ENCODE measurements at regions not wholly inside any gene's neighbourhood (a gene's known extent, or its start where the extent isn't known, plus 50 kb on each side); places are given as distances from the start of the nearest gene placed in this dataset.

DNA sequence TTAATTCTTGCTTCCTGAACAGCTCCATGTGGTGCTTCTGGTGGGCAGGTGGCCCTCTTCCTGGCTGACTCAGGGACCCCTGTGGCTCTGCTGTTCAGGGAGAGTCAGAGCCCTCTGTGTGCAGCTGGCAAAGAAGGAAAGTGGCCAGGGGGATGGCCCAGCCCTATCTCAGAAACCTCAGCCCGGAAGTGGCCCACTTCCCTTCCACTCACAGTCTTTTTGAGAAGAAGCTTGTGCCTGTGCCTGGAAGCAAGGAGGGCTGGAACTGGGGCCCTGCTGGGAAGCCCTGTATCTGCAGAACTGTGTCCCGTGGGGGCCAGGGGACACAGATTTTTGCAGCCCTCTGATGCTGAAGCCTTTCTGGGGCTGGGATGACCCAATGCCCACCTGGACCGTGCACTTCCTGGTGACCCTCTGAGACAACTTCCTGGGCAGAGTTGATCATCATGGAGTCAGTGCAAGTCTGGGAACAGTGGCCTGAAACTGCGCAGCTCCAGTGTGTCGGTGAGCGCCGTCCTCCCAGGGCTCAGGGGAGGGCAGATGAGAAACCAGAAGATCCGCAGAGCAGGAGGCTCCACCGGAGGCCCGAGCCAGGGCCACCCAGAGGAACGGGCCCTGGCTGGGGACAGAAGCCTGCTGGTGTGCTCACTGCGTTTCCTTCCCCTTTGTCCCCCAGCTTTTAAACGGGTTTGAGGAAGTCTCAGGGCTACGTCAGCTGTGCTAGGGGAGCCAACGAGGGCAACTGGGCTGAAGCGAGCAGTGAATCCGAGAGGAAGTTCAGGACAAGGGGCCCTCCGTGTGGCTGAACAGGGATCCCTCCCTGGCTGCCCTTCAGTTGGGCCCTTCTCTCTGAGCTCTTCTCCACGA, 217.4 kb upstream of the RTL1 start:
- DNase-seq, result no peak

DNA sequence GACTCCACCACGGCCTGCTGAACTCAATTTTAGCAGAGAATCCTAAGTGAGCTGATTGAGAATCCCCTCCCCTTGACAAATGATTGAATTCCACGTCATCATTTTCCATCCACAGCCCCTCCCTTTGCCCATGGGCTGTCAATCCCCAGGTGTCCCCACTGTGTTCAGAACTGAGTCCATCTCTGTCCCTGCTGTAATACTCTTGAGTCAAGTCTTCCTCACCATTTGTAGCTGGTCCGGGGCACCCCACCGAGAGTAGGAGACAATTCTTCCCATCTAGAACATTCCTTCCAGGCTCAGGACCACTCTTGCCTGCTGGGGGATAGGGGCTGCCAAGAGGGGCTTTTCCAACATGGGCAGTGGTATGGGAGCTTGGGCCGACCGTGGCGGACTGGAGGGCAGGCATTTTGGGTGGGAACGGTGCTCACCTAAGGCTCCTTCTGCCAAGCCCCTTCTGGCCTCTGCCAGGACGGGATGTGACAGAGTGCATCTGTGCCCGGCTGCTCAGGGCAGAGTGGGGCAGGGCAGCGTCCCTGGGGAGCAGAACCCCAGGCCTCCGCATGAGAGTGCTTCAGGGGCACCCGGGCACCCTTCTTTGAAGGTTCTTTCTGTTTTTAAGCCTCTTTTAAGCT, 218.1 kb upstream of the RTL1 start:
- DNase-seq, result no peak

DNA sequence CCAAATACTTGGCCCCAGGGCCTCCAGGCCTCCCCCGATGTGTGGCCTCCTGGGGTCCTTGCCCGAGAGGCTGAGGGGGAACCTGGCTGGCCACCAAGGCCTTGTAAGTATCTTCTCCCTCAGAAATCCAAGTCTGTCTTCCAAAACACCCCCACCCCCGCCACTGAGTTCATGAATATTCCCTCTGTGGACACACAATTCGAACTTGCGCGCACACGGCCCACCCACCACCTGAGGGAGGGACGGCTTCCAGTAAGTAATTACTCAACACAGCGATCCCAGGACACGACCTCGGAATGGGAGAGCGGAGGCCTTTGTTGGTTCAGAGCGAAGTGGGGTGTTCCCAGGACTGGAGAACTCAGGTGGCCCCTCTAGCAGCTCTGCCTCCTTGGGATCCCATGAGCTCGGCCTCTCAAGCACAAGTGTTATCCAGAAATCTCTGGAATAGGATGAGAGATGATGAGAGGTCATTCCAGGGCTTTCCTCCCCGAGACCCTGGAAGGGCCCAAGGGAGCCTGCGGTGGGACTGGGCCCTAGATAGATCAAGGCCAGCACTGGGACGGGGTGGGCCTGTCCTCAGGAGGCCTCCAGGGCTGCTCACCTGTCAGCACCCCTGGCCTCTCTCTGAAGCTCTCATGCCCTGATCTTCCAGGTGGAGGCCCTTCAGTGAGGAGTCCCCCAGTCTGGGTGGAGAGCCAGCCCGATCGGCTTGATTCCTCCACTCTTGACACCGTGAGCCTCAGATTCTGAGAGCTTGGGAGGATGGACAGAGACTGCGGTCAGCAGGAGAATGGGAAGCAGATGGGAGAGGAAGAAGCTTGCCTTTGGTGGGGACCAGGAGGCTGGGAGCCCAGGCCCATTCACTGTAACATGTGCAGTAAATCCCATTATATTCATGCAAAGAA, 219.0 kb upstream of the RTL1 start:
- no peak for DNase-seq

DNA sequence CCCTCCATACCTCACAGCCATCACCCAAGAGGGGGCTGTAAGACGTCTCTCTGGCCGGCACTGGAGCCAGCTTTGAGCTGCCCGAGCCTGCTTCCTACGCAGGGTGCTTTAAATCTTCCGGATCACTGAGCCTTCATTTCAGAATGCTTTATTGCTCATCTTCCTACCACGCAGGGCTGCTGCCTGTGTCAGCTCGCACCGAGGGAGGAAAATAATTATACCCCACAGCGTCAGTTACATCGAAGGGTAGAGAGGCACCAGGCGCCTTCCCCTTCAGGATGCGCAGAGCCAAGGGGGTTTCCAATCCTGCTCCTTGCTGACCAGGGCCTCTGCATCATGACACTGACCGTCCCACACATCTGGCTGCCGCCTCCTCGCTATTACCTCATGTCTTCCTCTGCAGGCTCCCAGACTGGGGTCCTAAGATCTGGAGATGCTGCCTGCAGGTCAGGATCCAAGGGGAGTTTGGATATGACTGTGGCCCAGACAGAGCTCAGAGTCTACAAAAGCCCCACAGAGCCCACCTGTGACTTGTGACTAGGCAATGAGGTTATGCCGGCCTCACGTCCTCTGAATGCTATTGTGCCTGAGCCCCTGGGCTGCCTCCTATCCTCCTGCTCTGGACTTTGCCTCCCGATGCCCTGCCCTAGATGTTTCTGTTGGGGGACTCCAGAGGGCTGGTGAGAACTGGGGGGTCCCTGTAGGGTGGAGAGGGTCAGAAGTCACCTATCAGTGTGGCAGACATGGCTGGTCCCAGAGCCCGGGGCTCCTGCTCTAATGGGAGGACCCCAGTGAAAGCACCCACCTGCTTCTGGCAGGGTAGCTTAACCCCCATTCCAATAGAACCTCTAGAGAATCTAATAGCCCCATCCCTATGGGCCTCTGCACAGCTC, 220.3 kb upstream of the RTL1 start:
- no peak for DNase-seq

DNA sequence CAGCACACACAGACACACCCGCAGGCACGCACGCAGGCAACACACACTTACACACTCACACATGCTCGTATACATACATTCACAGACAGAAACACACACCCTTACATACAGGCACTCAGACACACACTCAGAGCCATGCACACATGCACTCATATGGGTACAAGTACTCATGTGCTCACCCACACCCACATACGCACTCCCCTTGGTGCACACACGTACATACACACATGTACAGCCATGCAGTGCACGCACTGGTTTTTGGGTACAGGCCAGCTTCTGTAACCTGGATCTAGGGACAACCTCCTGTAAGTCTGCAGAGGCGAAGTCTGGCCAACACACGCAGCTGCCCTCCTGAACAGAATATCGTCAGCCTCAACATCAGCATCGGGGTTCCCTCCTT, 221.3 kb upstream of the RTL1 start:
- DNase-seq, result no peak

DNA sequence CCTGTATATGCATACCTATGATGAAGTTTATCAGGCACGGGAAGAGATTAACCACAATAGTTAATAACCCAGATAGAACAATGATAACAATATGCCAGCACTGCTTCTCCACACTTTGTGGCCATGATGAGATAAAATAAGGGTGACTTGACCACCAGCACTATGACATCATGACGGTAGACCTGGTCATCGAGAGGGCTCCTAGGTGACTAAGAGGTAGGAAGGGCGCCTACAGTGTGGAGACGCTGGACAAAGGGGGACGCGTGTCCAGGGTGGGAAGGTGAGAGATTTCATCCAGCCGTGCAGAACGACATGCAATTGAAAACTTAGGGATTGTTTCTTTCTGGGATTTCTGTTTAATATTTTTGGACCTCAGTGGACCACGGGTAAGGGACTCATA, 221.8 kb upstream of the RTL1 start:
- no peak for DNase-seq

DNA sequence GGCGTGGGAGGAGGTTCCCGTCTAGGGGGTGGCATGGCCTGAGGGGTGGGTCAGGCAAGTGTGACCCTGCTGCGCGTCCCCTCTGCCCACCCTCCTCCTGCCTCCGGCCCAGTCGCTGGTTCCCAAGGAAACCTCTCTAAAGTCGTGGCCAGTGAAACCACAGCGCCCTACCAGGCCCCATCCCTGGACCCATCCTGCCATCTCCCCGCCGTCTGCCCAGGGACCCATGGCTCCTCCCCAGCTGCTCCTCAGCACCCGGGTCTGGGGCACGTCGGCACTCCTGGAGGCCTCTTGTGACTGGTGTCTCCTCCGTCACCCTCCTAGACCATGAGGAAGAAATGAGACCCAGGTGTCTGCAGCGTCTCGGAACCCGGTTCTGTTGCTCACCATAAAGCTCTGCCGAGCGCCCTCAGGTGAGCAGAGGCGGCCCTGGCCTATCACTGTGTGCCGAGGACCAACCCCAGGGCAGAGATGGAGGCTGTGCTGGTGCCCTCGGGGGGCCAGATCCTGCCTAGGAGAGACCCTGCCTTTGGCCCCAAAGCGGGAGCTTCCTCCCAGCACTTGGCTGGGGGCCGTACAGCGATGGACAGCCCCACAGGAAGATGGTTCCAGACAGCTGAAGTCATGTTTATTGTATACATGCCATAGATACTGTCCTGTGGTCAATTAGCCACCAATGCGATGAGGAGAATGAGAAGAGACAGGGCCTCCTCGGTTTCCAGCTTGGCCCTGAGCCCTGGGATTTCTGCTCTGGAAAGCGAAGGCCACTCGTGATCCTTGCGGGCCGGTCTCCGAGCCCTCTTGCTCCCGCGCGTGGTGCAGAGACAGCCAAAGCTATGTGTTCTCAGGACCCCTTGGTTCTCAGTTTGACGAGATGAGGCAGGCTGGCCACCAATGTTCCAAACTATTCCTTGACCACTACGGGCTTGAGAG, 222.5 kb upstream of the RTL1 start:
- no peak for DNase-seq

DNA sequence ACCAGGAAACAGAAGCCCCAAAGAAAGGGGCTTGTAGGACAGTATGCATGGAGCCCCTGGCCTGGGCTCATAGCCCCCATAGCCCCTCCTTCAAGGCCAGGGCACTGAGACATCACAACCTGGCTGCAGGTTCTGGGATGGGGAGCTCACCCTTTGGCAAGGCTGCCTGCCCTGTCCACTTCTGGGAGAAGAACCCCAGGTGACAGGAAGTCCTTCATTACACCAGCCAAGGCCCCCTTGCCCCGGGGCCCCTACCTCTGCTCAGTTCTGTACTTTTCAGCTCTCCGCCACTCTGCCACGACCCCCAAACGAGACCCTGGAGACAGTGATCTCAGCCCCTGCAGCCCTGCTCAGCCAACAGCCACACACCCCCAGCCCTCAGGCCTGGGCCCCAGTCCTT, 223.2 kb upstream of the RTL1 start:
- DNase-seq, result no peak

DNA sequence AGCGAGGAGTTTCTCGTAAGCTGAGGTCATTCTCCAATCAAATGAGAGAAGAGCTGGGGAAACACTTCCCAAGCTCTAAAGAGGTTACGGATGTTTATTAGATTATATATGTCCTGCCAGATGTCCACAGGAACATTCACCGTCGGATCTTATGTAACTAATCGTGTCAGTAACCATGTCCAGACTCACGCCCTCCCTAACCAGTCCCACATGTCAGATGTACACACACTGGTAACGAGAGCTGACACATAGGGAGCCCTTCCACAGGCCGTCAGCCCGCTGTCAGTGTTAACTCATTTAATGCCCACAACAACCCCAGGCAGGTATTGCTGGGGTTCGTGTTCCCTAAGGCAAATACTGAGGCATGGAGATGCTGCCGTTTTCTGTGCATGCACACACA, 223.7 kb upstream of the RTL1 start:
- no peak for DNase-seq

DNA sequence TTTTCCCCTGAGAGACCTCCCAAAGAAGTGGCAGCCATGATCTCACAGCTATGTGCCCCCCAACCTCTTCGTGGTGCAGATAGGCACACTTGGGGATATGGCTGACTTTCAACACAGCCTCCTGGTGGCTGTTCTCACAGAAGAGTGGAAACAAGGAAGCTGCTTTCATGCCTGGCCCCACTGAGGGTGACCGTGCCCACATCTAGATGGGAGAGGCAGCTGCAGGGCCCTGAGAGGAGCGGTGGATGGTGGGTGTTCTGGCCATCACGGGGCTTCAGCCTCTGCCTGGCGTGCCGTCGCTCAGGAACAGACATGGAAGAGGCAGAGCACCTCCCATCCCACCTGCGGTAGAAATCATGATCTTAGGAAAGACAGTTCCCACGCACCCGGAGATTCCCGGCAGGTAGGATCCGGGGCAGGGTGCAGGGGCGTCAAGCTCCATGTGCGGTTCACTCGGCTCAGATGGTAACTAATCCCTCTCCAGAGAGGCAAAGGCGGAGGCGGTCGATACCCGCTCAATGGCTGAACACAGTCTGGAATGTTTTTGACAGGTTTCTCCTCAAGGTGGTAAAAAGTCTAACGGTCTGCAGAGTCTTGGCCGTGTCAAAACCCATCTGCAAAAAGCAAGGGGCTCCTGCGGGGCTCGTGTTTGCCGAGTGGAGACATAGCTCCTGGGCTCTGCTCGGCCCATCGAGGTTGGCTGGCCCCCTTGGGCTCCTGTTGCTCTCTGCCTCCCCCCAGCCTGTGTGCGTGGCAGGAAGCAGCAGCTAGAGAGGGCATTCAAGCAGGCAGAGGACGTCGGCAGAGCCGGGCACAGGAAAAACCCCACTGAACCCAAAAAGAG, 225.2 kb upstream of the RTL1 start:
- DNase-seq, result no peak

DNA sequence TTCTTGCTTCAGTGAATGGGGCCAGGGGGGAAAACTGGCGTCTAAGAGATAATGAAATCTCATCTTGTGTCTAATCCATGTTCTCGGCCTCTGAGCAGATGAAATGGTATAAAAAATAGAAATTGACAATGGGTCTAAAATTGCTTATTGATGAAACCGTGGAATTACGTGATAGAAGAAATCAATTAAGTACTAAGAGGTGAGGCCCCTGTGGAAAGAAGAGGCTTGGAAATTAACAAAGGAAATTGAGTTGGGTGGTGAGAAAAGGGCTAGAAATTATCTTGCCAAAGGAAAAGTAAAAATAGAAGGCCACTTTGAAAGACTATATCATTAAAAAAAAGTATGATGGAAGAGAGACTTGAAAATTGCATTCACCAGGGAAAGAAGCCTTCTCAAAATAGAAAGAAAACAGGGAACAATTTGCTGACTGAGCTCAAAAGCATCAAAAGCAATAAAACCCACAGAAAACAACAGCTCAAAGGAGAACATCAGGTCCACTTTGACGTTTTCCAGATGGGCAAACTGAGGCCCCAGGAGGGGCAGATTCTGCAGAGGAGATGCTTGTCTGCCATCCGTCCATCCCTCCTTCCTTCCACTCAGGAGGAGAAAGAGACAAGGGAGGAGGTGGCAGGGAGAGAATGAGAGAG, 226.1 kb upstream of the RTL1 start:
- no peak for DNase-seq

DNA sequence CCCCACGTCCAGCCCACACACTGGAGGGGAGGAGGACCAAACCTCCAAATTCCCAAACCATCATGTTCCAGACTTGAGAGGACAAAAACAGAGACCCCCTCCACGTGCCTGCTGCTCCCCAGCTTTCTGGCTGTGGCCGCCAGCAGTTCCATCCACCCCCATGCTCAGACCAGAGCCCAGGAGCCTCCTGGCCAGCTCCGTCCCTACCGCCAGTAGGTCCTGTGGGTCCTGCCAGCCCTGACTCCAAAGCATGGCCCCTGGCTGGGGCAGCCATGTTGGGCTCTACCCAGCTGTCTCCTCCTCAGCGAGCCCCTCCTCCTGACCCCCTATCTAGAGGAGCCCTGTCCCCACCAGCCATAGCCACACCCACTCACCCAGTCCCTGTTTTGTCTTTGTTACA, 227.3 kb upstream of the RTL1 start:
- no peak for DNase-seq

DNA sequence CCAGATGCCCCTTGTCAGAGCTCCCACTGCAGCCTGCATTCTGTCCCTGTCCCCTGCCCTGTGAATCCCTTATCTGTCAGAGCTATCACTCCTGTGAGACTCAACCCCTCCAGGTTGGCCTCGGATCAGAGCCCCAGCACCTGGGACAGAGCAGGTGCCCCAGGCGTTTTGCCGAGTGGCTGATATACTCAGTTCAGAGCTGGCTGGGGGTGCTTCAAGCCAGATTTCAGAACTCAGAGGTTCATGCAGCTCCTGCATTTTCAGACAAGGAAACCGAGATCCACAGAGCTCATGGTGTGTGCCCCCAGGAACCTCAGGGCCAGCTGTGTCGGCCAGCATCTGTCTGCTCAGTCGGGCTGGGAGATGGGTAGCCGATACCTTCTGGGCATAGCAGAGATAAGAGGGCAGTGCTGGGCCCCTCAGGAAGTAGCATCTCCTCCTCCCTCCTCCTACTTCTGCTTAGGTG, 228.0 kb upstream of the RTL1 start:
- DNase-seq, result no peak

DNA sequence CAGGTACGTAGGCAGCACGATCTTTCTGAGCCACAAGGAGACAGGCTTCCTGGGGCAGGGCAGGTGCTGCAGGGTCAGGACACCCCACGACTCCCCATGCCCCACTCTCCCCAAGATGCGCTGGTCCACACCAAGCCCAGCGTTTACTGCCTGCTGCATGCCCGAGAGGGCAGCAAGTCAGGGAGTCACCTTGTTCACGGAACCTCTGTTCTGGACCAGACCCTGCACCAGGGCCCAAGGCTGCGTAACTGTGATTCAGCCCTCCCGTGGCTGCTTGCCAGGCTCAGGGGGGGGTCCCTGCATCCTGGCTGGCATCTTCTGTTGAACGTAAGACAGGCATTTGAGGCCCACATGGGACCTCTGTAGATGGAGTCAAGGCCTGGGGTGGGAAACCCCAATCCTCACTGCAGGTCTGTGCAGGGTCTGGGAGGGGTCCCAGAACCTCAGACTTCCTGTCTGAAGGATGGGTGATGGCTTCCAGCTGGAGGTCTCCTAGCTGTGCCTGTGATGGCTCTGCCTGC, 228.6 kb upstream of the RTL1 start:
- DNase-seq, result no peak

DNA sequence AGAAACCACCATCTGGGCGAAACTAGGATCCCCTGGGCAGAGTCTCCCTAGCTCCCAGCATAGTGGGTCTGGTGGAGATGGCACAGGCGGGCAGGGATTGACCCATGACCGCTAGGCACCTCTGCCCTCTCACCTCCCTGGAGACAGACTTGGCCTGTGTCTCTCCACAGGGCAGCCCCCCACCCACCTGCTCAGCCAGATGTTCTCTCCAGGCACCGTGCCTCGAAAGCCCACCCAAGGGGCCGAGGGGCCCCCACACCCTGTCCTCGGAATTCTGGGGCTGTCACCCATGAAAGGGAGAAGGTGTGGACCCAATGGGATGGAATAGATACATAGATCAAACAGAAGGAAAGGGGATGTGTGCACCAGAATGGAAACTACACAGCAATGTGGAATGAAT, 229.1 kb upstream of the RTL1 start:
- DNase-seq, result no peak

DNA sequence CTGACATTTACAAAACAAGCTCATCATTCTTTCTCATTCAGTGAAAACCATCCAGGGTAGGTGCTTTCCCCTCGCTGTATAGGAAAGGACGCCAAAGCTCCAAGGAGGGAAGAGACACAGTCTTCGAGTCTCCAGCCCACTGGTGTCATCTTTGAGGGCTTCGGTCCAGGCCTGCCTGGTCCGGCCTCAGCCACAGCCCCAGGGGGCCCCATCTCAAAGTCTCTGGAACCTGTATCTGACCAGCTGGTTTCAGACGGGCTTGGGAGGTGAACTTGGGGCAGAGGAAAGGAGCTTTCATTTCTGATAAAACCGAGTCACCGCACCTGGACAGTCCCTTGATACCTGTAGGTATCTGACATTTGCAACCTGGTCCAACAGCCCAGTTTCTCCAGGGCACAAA, 229.5 kb upstream of the RTL1 start:
- no peak for DNase-seq

DNA sequence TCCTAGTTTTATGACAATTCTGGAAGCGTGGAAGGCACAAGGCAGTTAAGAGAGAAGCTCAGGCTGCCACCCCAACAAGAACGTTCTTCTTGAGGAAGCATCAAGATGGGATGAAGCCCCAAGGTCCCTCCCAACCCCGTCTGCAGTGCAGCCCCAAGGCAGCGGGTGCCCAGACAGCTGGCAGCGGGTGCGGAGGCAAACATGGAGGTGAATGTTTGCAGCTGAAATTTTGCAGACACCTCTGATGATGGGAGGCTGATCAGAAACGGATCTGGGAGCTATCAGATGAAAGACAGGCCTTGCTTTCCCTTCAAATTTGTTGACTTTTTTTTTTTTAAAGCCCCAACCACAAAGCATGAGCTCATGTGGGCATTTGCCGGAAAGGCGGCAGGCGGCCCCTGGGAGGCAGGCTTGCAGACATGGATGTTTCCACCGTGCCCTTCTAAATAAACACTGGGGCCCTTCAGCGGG, 230.7 kb upstream of the RTL1 start:
- DNase-seq, result no peak

DNA sequence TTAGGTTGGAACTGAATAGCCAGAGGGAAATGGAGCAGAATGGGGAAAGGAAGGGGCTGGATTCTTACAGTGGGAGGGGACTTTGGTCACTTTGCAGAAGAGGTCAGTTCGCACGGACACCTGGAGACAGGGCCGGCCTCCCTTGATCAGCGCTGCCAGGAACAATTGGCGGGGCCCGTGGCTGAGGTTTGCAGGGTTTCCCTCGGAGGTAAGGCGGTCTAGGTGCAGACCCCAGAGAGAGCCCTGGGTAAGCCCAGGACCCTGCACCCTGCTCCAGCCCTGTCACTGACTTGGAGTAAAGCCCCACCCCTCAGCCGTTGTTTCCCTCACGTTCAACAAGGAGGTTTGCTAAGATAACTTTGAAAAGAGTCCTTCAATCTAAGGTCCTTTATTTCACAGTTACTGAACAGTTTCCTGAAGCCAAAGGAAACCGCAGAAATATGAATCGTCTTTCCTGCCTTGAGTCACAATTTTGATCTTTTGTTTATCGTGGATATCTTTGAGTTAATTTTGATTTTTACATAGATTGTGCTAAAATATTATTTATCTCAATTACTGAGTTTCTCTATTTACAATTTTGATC, 231.4 kb upstream of the RTL1 start:
- DNase-seq, result no peak
